LNCaP clone FGC (cell line): ENCODE measurements at regions not wholly inside any gene's neighbourhood (a gene's known extent, or its start where the extent isn't known, plus 50 kb on each side); places are given as distances from the start of the nearest gene placed in this dataset.
"Not testable (repeated sequence)": the region's sequence is repeated elsewhere in the genome, so short reads cannot be mapped to it uniquely, and the experiment has no call there.

Experiments
- DNase-seq: peaks from one replicate; pipeline ENCODE4 v3.0.0-alpha.2; 2011; ENCODE audit warnings: low read depth
- H3K4me3 ChIP-seq: 2 replicates; pipeline ENCODE4 v1.5.1; 2011; ENCODE audit warnings: mild to moderate bottlenecking, low read depth, low read length, control low read depth
- TF ChIP-seq, protein P1 (sequence below): IDR thresholded peaks from 2 replicates; pipeline ENCODE4 v1.5.1; 2012; ENCODE audit warnings: mild to moderate bottlenecking; ENCODE audit not compliant: control insufficient read depth, insufficient read depth; ENCODE audit errors: extremely low read depth

DNA sequence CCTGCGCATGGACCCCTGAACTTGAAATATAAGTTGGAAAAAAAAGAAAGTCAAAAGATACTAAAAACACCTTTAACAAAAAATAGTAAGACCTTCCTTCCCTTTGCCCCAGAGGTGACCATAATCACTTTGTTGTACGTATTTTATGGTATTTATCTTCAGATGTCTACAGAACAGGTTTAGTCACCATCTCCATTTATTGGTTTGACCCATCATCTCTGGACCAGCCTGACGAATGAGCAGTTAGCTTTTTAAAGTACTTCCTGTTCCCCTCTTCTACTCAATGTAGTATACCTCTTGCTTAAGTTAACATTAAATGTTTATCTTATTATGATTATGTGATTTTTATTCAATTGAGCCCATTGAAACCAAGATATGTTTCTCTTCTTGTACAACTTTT, 64.7 kb upstream of the CREB3L1 start:
- TF ChIP-seq, protein P1, sequence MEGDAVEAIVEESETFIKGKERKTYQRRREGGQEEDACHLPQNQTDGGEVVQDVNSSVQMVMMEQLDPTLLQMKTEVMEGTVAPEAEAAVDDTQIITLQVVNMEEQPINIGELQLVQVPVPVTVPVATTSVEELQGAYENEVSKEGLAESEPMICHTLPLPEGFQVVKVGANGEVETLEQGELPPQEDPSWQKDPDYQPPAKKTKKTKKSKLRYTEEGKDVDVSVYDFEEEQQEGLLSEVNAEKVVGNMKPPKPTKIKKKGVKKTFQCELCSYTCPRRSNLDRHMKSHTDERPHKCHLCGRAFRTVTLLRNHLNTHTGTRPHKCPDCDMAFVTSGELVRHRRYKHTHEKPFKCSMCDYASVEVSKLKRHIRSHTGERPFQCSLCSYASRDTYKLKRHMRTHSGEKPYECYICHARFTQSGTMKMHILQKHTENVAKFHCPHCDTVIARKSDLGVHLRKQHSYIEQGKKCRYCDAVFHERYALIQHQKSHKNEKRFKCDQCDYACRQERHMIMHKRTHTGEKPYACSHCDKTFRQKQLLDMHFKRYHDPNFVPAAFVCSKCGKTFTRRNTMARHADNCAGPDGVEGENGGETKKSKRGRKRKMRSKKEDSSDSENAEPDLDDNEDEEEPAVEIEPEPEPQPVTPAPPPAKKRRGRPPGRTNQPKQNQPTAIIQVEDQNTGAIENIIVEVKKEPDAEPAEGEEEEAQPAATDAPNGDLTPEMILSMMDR, result no peak
- DNase-seq, result no peak
- no peak overlapping the region for H3K4me3 ChIP-seq

DNA sequence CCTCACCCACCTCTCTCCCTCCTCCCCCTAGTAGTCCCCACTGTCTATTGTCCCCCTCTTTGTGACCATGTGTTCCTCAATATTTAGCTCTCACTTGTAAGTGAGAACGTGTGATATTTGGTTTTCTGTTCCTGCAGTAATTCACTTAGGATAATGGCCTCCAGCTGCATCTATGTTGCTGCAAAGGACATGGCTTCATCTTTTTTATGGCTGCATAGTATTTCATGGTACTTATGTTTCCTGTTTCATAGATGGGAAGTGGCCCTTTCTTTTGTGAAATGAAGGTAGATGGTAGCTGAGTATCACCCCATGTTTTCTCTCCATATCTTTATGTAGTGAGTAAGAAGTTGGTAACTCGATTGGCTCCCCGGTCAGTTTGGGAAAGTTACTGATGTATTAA, 66.6 kb upstream of the CREB3L1 start:
- TF ChIP-seq, protein P1, result no peak
- no peak for DNase-seq
- no peak overlapping the region for H3K4me3 ChIP-seq

DNA sequence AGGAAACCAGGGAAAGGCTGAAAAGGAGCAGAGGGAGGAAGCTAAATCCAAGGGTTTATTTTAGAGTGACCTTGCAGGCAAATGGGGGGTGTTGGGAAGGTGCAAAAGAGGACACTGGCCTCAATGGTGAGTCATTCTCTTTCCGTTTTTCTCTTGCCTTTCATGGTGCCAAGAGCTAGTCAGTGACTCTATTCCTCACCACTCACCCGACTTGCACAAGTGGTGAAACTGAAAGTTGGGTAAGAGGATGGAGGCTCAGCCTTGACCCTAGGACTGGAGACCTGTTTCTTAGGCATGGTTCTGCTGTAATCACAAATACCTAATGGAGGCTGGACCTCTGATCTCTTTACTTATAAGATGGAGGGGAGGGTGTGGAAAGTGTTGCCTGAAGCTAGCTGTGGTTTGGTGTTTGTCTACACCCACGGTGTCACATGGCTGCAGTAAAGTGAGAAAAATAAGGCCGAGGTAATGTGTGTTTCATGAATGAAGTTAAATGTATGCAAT, 67.3 kb upstream of the CREB3L1 start:
- DNase-seq, result no peak
- TF ChIP-seq, protein P1, result no peak
- H3K4me3 ChIP-seq, result no peak overlapping the region

DNA sequence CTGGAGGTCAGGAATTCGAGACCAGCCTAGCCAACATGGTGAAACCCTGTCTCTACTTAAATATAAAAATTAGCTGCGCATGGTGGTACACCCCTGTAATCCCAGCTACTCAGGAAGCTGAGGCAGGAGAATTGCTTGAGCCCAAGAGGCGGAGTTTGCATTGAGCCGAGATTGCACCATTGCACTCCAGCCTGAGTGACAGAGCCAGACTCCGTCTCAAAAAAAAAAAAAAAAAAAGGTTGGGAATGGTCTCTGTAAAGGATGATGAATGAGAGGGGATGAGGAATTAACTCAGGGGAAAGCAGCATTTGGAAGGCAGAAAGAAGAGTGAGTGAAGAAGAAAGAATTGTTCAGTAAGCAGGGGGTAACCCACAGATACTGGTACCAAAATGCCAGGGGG, 67.8 kb upstream of the CREB3L1 start:
- not testable (repeated sequence) for DNase-seq, H3K4me3 ChIP-seq

DNA sequence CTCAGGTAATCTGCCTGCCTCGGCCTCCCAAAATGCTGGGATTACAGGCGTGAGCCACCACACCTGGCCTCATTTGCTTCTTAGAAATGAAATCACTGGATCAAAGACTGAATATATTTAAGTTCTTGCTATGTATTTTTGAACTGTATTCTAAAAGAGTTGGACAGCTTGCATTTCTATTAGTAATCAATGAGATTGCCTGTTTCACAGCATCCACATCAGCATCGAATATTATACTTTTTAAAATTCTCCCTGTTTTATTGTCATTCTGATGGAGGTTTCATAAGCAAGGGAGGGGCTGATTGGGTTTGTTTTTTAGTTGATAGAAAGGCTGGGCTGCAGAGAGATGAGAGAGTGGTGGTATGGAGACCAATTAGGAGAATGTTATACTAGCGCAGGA, 68.7 kb upstream of the CREB3L1 start:
- H3K4me3 ChIP-seq, result no peak overlapping the region
- TF ChIP-seq, protein P1, result no peak
- DNase-seq, result no peak

DNA sequence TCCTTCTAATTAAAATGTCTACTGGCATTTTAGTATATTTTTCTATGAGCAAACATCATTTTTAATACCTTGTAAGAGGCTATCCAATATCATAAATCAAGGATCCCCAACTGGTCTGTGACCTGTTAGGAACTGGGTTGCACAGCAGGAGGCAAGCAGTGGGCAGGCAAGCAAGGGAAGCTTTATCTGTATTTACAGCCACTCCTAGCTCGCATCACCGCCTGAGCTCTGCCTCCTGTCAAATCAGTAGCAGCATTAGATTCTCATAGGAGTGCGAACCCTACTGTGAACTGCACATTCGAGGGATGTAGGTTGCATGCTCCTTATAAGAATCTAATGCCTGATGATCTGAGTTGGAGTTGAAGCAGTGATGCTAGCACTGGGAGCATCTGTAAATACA, 70.2 kb upstream of the CREB3L1 start:
- no peak overlapping the region for H3K4me3 ChIP-seq
- TF ChIP-seq, protein P1, result no peak
- no peak for DNase-seq

DNA sequence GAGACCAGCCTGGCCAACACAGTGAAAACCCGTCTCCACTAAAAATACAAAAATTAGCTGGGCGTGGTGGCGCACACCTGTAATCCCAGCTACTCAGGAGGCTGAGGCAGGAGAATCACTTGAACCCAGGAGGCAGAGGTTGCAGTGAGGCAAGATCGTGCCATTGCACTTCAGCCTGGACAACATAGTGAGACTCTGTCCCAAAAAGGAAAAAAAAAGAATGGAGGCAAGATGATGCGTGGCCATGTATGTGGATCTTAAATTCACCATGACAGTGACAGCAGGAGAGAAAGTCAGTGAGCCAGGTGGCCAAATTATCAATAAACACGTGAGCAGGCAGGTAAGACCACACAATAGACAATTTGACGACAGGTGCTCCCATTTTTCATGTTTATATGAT, 73.0 kb upstream of the CREB3L1 start:
- DNase-seq, H3K4me3 ChIP-seq: not testable (repeated sequence)

DNA sequence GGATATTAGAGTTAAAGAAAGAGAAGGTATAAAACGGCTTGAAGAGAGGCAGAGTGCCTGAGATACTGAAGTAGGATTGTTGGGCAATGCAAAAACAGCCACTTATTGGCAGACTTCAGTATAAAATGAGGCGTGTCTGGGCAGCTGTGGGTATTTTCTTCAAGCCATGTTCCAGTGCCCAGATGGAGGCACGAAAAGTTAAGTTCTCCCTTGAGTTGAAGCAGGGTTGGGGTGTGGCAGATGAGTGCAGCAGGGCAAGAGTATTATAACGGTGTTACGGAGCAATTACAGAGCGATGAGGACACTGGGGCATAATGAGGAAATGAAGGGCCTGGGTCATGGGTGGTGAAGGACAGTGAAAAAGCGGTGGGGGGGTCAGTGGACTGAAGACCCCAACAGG, 73.7 kb upstream of the CREB3L1 start:
- no peak for DNase-seq
- TF ChIP-seq, protein P1, result no peak
- no peak overlapping the region for H3K4me3 ChIP-seq
